ENCODE measurements at regions not wholly inside any gene's neighbourhood (a gene's known extent, or its start where the extent isn't known, plus 50 kb on each side); places are given as distances from the start of the nearest gene placed in this dataset.

- no peak for TF ChIP-seq REST (IDR thresholded peaks at IDR 0.05; ENCODE audit: borderline replicate concordance)
- TF ChIP-seq REST (CRISPR knock-in tag; IDR thresholded peaks at IDR 0.05; ENCODE audit: low read depth) = no peak
- no peak for TF ChIP-seq BHLHE40 (IDR thresholded peaks at IDR 0.05; ENCODE audit: low read length)
- TF ChIP-seq RNF2 (IDR thresholded peaks at IDR 0.05) = no peak
- no peak for TF ChIP-seq LARP7 (IDR thresholded peaks at IDR 0.05)
- TF ChIP-seq MBD2 (IDR thresholded peaks at IDR 0.05; ENCODE audit: borderline replicate concordance, low read depth) = no peak
- TF ChIP-seq BCLAF1 (IDR thresholded peaks at IDR 0.05; ENCODE audit: borderline replicate concordance in 1 of 2, control insufficient read depth in 1 of 2, low read depth in 2 of 2, low read length in 1 of 2) = no peak
- no peak for TF ChIP-seq POLR2G (IDR thresholded peaks at IDR 0.05; ENCODE audit: low read depth, low read length)
- TF ChIP-seq ZBTB8A (IDR thresholded peaks at IDR 0.05; ENCODE audit: partially characterized antibody) = no peak
- no peak for TF ChIP-seq DMBX1 (CRISPR knock-in tag; IDR thresholded peaks at IDR 0.05; ENCODE audit: borderline replicate concordance)
- TF ChIP-seq MCM2 (IDR thresholded peaks at IDR 0.05; ENCODE audit: low read depth) = no peak
- TF ChIP-seq ESRRA (IDR thresholded peaks at IDR 0.05; ENCODE audit: borderline replicate concordance, low read depth) = no peak
- no peak for TF ChIP-seq THAP12 (CRISPR knock-in tag; IDR thresholded peaks at IDR 0.05)
- TF ChIP-seq SRF (CRISPR knock-in tag; IDR thresholded peaks at IDR 0.05) = no peak
- TF ChIP-seq SNAPC5 (CRISPR knock-in tag; IDR thresholded peaks at IDR 0.05) = no peak
These were observed 719.5 kb upstream of the TMPRSS15 start (continued) for GRCh38 chr21:19123053-19123452.

Data from K562 (cell line).